ENCODE measurements at regions not wholly inside any gene's neighbourhood (a gene's known extent, or its start where the extent isn't known, plus 50 kb on each side); places are given as distances from the start of the nearest gene placed in this dataset.

DNA sequence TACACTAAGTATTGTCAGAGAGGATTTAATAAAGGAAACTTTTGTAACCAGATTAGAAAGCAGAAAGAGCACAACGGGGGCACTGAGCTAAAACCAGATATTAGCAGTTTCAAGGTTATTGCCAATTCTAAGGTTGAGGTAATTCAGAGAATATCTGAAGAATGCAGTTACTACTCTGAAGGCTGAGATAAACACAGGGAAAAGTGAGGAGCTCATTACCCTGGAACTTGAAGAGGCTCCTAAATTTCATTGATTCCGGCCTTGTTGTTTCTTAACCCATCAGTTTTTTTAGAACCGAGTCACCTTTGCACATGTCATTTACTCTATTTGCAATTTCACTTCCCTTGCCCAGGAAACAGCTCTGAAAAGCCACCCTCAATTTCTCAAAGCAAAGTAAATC lies 72.4 kb upstream of the BTBD3 start:
- TF ChIP-seq RAD21 (IDR thresholded peaks at IDR 0.05; ENCODE audit: low read length) (no peak), TAF1 (IDR thresholded peaks at IDR 0.05; ENCODE audit: borderline replicate concordance, low read depth, low read length) (no peak)
- TF ChIP-seq, protein P1, sequence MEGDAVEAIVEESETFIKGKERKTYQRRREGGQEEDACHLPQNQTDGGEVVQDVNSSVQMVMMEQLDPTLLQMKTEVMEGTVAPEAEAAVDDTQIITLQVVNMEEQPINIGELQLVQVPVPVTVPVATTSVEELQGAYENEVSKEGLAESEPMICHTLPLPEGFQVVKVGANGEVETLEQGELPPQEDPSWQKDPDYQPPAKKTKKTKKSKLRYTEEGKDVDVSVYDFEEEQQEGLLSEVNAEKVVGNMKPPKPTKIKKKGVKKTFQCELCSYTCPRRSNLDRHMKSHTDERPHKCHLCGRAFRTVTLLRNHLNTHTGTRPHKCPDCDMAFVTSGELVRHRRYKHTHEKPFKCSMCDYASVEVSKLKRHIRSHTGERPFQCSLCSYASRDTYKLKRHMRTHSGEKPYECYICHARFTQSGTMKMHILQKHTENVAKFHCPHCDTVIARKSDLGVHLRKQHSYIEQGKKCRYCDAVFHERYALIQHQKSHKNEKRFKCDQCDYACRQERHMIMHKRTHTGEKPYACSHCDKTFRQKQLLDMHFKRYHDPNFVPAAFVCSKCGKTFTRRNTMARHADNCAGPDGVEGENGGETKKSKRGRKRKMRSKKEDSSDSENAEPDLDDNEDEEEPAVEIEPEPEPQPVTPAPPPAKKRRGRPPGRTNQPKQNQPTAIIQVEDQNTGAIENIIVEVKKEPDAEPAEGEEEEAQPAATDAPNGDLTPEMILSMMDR (IDR thresholded peaks at IDR 0.05), result no peak
